Calu3 (cell line): ENCODE measurements at regions not wholly inside any gene's neighbourhood (a gene's known extent, or its start where the extent isn't known, plus 50 kb on each side); places are given as distances from the start of the nearest gene placed in this dataset.
A peak's percentile ranks its signal among the peaks of the same experiment; 100 is the strongest.

Source experiments
- BruUV-seq: library from RNA; stranded (reverse); fragments of 400-500 nt; replicated peaks from 2 replicates; lab custom pipeline; 2021; lab: Mats Ljungman, UMichigan
- CTCF ChIA-PET: fragments of 300-600 bp; sonication (Branson Sonifier 250); formaldehyde crosslinking; loops from one replicate; lab custom pipeline; 2022; ENCODE audit warnings: antibody characterized with exemption; lab: Charles Lee
- DNase-seq: peaks from one replicate; pipeline ENCODE4 v3.0.0; 2022
- H3K27ac Mint-ChIP-seq: one replicate; pipeline ENCODE4 v1.8.0; 2022; ENCODE audit warnings: mixed read lengths; ENCODE audit not compliant: unreplicated experiment
- H3K27me3 Mint-ChIP-seq: one replicate; pipeline ENCODE4 v1.8.0; 2022; ENCODE audit warnings: mixed read lengths; ENCODE audit not compliant: unreplicated experiment
- H3K36me3 Mint-ChIP-seq: one replicate; pipeline ENCODE4 v1.8.0; 2022; ENCODE audit warnings: mild to moderate bottlenecking, moderate library complexity, mixed read lengths; ENCODE audit not compliant: insufficient read depth, unreplicated experiment
- H3K4me1 Mint-ChIP-seq: one replicate; pipeline ENCODE4 v1.8.0; 2022; ENCODE audit warnings: mild to moderate bottlenecking, low read depth, mixed read lengths; ENCODE audit not compliant: unreplicated experiment
- H3K4me3 Mint-ChIP-seq: one replicate; pipeline ENCODE4 v1.8.0; 2022; ENCODE audit warnings: mild to moderate bottlenecking, low read depth, moderate library complexity, mixed read lengths; ENCODE audit not compliant: unreplicated experiment
- H3K9me3 Mint-ChIP-seq: one replicate; pipeline ENCODE4 v1.8.0; 2022; ENCODE audit warnings: low read depth, mixed read lengths; ENCODE audit not compliant: unreplicated experiment
- intact Hi-C: fragments of 100-400 bp; cut with micrococcal nuclease; formaldehyde crosslinking; loops from one replicate; pipeline ENCODE4 v1.10.0; 2022; ENCODE audit not compliant: unreplicated experiment
- TF ChIP-seq, protein P1 (sequence below): fragments of 200-600 bp; IDR thresholded peaks from one replicate; pipeline ENCODE4 v1.8.0; 2022; ENCODE audit warnings: antibody characterized with exemption; ENCODE audit not compliant: unreplicated experiment

DNA sequence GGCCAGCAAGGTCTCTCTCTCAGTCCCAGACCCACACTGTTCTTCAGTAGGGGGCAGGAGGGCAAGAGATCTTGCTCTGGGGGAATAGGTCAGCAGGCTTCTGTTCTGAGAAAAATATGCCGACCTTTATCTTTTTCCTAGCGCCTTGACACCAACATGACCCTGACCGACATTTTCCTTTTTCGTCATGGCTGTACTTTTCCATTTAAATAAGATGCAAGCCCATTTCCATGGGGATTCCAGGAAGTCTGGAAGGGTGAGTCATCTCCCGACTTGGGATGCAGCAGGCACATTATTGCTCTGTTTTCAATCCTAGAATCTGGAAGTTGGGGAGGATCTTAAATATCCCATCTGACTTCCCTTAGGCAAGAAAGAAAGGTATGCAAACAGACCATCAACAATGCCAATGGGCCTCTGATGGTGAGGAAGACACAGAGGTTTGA lies 261.5 kb upstream of the LRTM1 start:
- no peak for DNase-seq
- no peaks in the 10 kb centered on the region for H3K27me3 Mint-ChIP-seq
- CTCF ChIA-PET, result no interaction called here
- TF ChIP-seq, protein P1, sequence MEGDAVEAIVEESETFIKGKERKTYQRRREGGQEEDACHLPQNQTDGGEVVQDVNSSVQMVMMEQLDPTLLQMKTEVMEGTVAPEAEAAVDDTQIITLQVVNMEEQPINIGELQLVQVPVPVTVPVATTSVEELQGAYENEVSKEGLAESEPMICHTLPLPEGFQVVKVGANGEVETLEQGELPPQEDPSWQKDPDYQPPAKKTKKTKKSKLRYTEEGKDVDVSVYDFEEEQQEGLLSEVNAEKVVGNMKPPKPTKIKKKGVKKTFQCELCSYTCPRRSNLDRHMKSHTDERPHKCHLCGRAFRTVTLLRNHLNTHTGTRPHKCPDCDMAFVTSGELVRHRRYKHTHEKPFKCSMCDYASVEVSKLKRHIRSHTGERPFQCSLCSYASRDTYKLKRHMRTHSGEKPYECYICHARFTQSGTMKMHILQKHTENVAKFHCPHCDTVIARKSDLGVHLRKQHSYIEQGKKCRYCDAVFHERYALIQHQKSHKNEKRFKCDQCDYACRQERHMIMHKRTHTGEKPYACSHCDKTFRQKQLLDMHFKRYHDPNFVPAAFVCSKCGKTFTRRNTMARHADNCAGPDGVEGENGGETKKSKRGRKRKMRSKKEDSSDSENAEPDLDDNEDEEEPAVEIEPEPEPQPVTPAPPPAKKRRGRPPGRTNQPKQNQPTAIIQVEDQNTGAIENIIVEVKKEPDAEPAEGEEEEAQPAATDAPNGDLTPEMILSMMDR, result no peak
- no peaks in the 10 kb centered on the region for H3K36me3 Mint-ChIP-seq
- no peak overlapping the region for H3K27ac Mint-ChIP-seq
- intact Hi-C loops, result no loop called here
- no peak overlapping the region for H3K4me3 Mint-ChIP-seq
- H3K4me1 Mint-ChIP-seq, result no peaks in the 10 kb centered on the region
- BruUV-seq, result no TSS peak
- H3K9me3 Mint-ChIP-seq, result peaks cover 3% of the 10 kb centered on the region

DNA sequence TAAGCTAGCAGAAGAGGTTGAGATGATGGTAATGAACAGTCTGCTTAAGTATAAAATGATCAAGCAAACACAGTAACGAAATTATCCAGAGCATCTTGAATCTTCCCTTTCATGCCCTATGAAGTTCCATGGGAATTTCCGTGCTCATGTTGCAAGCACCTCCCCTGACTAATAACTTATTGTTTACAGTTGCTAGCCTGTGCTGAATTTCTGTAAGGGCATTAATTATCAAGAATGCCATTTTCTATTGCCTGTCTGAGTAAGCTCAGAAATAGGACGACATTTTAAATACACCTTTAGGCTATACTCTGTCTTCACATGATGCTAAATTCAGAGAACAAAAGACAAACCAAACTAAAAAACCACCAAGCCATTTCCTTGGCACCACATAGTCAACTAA lies 257.5 kb upstream of the LRTM1 start:
- Mint-ChIP-seq H3K27ac (no peak overlapping the region), H3K4me3 (no peak overlapping the region), H3K4me1 (no peaks in the 10 kb centered on the region), H3K9me3 (peaks cover 3% of the 10 kb centered on the region), H3K27me3 (no peaks in the 10 kb centered on the region), H3K36me3 (no peaks in the 10 kb centered on the region)
- TF ChIP-seq, protein P1, result no peak
- no TSS peak for BruUV-seq
- intact Hi-C loops, result no loop called here
- no peak for DNase-seq
- CTCF ChIA-PET, result no interaction called here

DNA sequence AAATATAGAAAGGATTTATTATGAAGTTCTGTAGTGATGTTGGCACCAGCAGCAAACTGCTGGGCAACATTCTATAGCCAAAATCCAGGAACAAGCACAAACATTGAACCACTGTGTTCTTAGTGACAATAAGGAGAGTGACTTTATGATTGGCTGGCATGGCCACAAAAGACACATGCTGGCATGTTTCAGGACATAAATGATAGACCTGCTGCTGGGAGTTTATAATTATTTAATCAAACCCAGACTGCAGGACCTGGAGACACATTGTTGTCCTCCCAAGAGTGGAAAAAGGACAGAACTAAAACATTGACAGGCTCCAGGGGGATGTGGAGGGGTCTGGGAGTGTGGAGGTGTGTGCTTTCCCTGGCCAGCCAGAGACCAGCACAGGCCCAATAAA lies 255.3 kb upstream of the LRTM1 start:
- no peaks in the 10 kb centered on the region for H3K36me3 Mint-ChIP-seq
- no peaks in the 10 kb centered on the region for H3K27me3 Mint-ChIP-seq
- no peak overlapping the region for H3K4me3 Mint-ChIP-seq
- DNase-seq, result no peak
- BruUV-seq, result no TSS peak
- H3K4me1 Mint-ChIP-seq, result no peaks in the 10 kb centered on the region
- peaks cover 3% of the 10 kb centered on the region for H3K9me3 Mint-ChIP-seq
- H3K27ac Mint-ChIP-seq, result no peak overlapping the region
- TF ChIP-seq, protein P1, result no peak
- CTCF ChIA-PET, result no interaction called here
- intact Hi-C loops, result loop anchor here (5.0 kb wide), 3 partner anchors 311 to 1246 kb away; no protein-coding TSS in a partner anchor

DNA sequence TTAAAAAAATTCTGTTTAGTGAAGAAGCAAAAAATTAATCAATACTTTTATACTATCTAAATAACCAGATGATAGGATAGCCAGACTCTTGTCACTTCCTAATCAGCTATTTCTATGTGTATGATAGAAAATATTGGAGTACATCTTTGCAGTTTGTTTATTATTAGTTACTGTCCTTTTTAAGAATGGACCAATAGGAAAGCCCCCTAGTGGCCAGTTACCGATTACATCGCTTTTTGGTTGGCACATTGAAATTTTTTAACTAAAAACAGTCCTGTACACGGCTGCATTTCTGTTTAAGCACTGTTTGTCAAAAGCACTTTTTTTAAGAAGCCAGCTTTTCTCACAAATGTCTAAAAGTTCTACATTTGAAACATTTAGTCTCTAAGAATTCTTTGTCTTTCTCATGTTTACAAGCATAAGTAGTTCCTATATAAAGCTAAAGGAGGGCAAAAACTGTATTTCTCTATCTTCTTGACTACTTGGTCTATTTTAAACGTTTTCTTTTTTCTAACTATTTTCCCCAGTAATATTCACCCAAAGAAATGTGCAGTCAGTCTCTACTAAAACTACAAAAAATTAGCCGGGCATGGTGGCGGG lies 253.2 kb upstream of the LRTM1 start:
- no peaks in the 10 kb centered on the region for H3K36me3 Mint-ChIP-seq
- H3K27ac Mint-ChIP-seq, result no peak overlapping the region
- no peaks in the 10 kb centered on the region for H3K4me1 Mint-ChIP-seq
- H3K4me3 Mint-ChIP-seq, result no peak overlapping the region
- intact Hi-C loops, result loop anchor here (5.0 kb wide), 3 partner anchors 309 to 1244 kb away; no protein-coding TSS in a partner anchor
- BruUV-seq, result no TSS peak
- TF ChIP-seq, protein P1, result no peak
- DNase-seq, result peak; percentile 34
- H3K9me3 Mint-ChIP-seq, result peaks cover 3% of the 10 kb centered on the region
- H3K27me3 Mint-ChIP-seq, result no peaks in the 10 kb centered on the region
- CTCF ChIA-PET, result no interaction called here
